A673 (cell line): ENCODE measurements at regions not wholly inside any gene's neighbourhood (a gene's known extent, or its start where the extent isn't known, plus 50 kb on each side); places are given as distances from the start of the nearest gene placed in this dataset.

Experiments used
- BruUV-seq: library from RNA; stranded (reverse); fragments of 400-500 nt; replicated peaks from 2 replicates; lab custom pipeline; 2021; lab: Mats Ljungman, UMichigan
- CTCF ChIA-PET: fragments of 300-600 bp; sonication (Branson Sonifier 250); formaldehyde crosslinking; loops from one replicate; lab custom pipeline; 2022; ENCODE audit warnings: antibody characterized with exemption; lab: Charles Lee
- POLR2A ChIA-PET: fragments of 300-600 bp; sonication (Branson Sonifier 250); formaldehyde crosslinking; loops from one replicate; lab custom pipeline; 2022; ENCODE audit warnings: antibody characterized with exemption; ENCODE audit not compliant: low non-redundant PET; lab: Charles Lee
- DNase-seq: peaks from one replicate; pipeline ENCODE4 v3.0.0-alpha.2; 2015; ENCODE audit warnings: low spot score
- H3K27ac ChIP-seq: fragments of 200-600 bp; sonication (generic); 2 replicates; pipeline ENCODE4 v1.5.1; 2016; ENCODE audit warnings: mixed run types, low read depth, mild to moderate bottlenecking, mixed read lengths, antibody characterized with exemption, low read length; ENCODE audit not compliant: poor library complexity, severe bottlenecking
- H3K27me3 ChIP-seq: fragments of 200-600 bp; sonication (generic); replicated peaks from 2 replicates; pipeline ENCODE4 v1.6.1; 2017; ENCODE audit warnings: mixed run types, low read depth, mild to moderate bottlenecking, mixed read lengths, antibody characterized with exemption, low read length; ENCODE audit not compliant: insufficient read depth, poor library complexity
- H3K36me3 ChIP-seq: fragments of 200-600 bp; sonication (generic); 2 replicates; pipeline ENCODE4 v1.6.1; 2016; ENCODE audit warnings: mixed run types, mild to moderate bottlenecking, mixed read lengths, antibody characterized with exemption, low read length; ENCODE audit not compliant: insufficient read depth, poor library complexity, severe bottlenecking
- H3K4me1 ChIP-seq: fragments of 200-600 bp; sonication (generic); 2 replicates; pipeline ENCODE4 v1.6.1; 2017; ENCODE audit warnings: mixed run types, mild to moderate bottlenecking, mixed read lengths, antibody characterized with exemption, low read length; ENCODE audit not compliant: insufficient read depth, poor library complexity, severe bottlenecking
- H3K4me3 ChIP-seq: fragments of 200-600 bp; sonication (generic); 2 replicates; pipeline ENCODE4 v1.5.1; 2016; ENCODE audit warnings: low read depth, mixed run types, mild to moderate bottlenecking, mixed read lengths, low read length; ENCODE audit not compliant: poor library complexity, severe bottlenecking
- H3K9me3 ChIP-seq: fragments of 200-600 bp; sonication (generic); 2 replicates; pipeline ENCODE4 v1.6.1; 2016; ENCODE audit warnings: mixed run types, low read depth, mild to moderate bottlenecking, mixed read lengths, antibody characterized with exemption, low read length; ENCODE audit not compliant: poor library complexity, severe bottlenecking
- CTCF ChIP-seq: fragments of 300-800, 200-600 bp; sonication (generic); conservative IDR thresholded peaks from 2 replicates; pipeline ENCODE4 v1.5.1; 2017; ENCODE audit warnings: low read depth, mild to moderate bottlenecking, antibody characterized with exemption, low read length, moderate library complexity, mixed read lengths
- EZH2 ChIP-seq: fragments of 200-600 bp; sonication (generic); IDR thresholded peaks from 2 replicates; pipeline ENCODE4 v1.6.1; 2017; ENCODE audit warnings: borderline replicate concordance, low read depth, mild to moderate bottlenecking, mixed read lengths, antibody characterized with exemption, low read length; ENCODE audit not compliant: poor library complexity, severe bottlenecking
- intact Hi-C: fragments of 100-400 bp; cut with micrococcal nuclease; formaldehyde crosslinking; loops from one replicate; pipeline ENCODE4 v1.10.0; 2022; ENCODE audit not compliant: unreplicated experiment

GRCh38 chr10:22764639-22765038 lies 50.3 kb upstream of the PIP4K2A start:
- POLR2A ChIA-PET: no interaction called here
- Histone ChIP-seq H3K4me1 (no peaks in the 10 kb centered on the region), H3K4me3 (no peak overlapping the region), H3K36me3 (no peaks in the 10 kb centered on the region), H3K9me3 (no peaks in the 10 kb centered on the region), H3K27me3 (no peaks in the 10 kb centered on the region), H3K27ac (no peak overlapping the region)
- TF ChIP-seq CTCF (no peak), EZH2 (no peak)
- CTCF ChIA-PET: no interaction called here
- no peak for DNase-seq
- intact Hi-C loops: loop anchor here (10.0 kb wide), 1 partner anchor 60 kb away; no protein-coding TSS in a partner anchor
- no TSS peak for BruUV-seq
